Pancreas (tissue), 10 donors: ENCODE measurements at regions not wholly inside any gene's neighbourhood (a gene's known extent, or its start where the extent isn't known, plus 50 kb on each side); places are given as distances from the start of the nearest gene placed in this dataset.

ENCODE experiments used
- ATAC-seq, 4 donors: fragments of 200-7000 bp; cut with Tn5 transposase; one replicate each; pipeline versions ENCODE4 v1.8.0 to v1.9.1; 2020; ENCODE audit warnings: mild to moderate bottlenecking in 4 of 4, moderate library complexity in 4 of 4
- DNase-seq, 6 donors: peaks; one replicate each; pipeline ENCODE4 v3.0.0-alpha.2; 2020
- FAIRE-seq: peaks from 2 replicates; lab custom pipeline; 2012; peaks lifted over from hg19 to GRCh38; lab: Jason Lieb, UNC
- H3K27ac ChIP-seq, 4 donors: fragments of 200-600 bp; sonication (generic); 1 replicate in 3 of 4; 2 replicates in 1 of 4; pipeline versions ENCODE4 v1.5.0 to v1.8.0; 2020
- H3K27me3 ChIP-seq, 4 donors: fragments of 200-600 bp; one replicate each; pipeline ENCODE4 v1.8.0; 2021
- H3K36me3 ChIP-seq, 3 donors: fragments of 200-600 bp; sonication (generic) in 1 of 3; one replicate each; pipeline versions ENCODE4 v1.5.0 to v1.8.0; 2020 to 2021
- H3K4me1 ChIP-seq, 3 donors: fragments of 200-600 bp; one replicate each; pipeline ENCODE4 v1.8.0; 2021
- H3K4me3 ChIP-seq, 4 donors: fragments of 200-600 bp; sonication (generic) in 2 of 4; one replicate each; pipeline versions ENCODE4 v1.5.0 to v1.8.0; 2020 to 2021
- H3K9me3 ChIP-seq, 4 donors: fragments of 200-600 bp; one replicate each; pipeline ENCODE4 v1.8.0; 2021
- CTCF ChIP-seq, 4 donors: fragments of 200-600 bp; sonication (generic) in 3 of 4; IDR thresholded peaks; one replicate each; pipeline versions ENCODE4 v1.5.0 to v1.8.0; 2021; ENCODE audit warnings: antibody characterized with exemption in 4 of 4
- WGBS, 2 donors: extraction: QIAGEN DNeasy Blood & Tissue Kit; methylation state at CpG; one replicate each; pipeline ENCODE4 v1.1.7; 2013; 5-methylcytosine and 5-hydroxymethylcytosine counted together
- intact Hi-C, 3 donors: fragments of 100-400 bp; cut with DNase I; formaldehyde crosslinking; loops; one replicate each; pipeline versions ENCODE4 v1.11.1 to v1.14.2; 2022
- donor health status: healthy with polysubstance abuse.
- donor health status: DM: no; HTN: no; CAD: no; lungs with moderate emphysema.
- donor health status: DM: no; HTN: no; CAD: no.
- donor health status: control.
- donor health status: control.
- donor health status: Bipolar disorder and iron deficiency.
- donor health status: DM: yes; HTN: yes; CAD: no.
- donor health status: DM: no; HTN: no; CAD: no.
- donor health status: DM: no; HTN: no; CAD: no.
- donor health status: DM: yes; HTN: yes; CAD: no.

- H3K4me1 ChIP-seq = no peaks in the 10 kb centered on the region
- no peak for FAIRE-seq
- 42 to 43% methylated on average over 1 of the region's 1 CpG for WGBS, 2 donors
- intact Hi-C loops = no loop called here
- no peaks in the 10 kb centered on the region for H3K36me3 ChIP-seq
- ATAC-seq = no peak
- no peak overlapping the region for H3K27ac ChIP-seq
- no peaks in the 10 kb centered on the region for H3K9me3 ChIP-seq
- H3K27me3 ChIP-seq = no peaks in the 10 kb centered on the region
- TF ChIP-seq CTCF (IDR thresholded peaks at IDR 0.05) = no peak
- no peak overlapping the region for H3K4me3 ChIP-seq
- DNase-seq = no peak
These were observed 301.8 kb upstream of the GALNT5 start for GRCh38 chr2:156955701-156956100.

GRCh38 chr2:156956161-156956560 lies 301.3 kb upstream of the GALNT5 start:
- TF ChIP-seq CTCF (IDR thresholded peaks at IDR 0.05) = no peak
- WGBS, 2 donors = 60 to 70% methylated on average over 2 of the region's 2 CpGs
- ATAC-seq = no peak
- no peaks in the 10 kb centered on the region for H3K4me1 ChIP-seq
- H3K27ac ChIP-seq = no peak overlapping the region
- H3K36me3 ChIP-seq = no peaks in the 10 kb centered on the region
- no peaks in the 10 kb centered on the region for H3K27me3 ChIP-seq
- no peak overlapping the region for H3K4me3 ChIP-seq
- no peak for DNase-seq
- H3K9me3 ChIP-seq = no peaks in the 10 kb centered on the region
- intact Hi-C loops = no loop called here
- no peak for FAIRE-seq

GRCh38 chr2:156958374-156958773 lies 299.1 kb upstream of the GALNT5 start:
- Histone ChIP-seq H3K4me1 (no peaks in the 10 kb centered on the region), H3K36me3 (no peaks in the 10 kb centered on the region), H3K27ac (no peak overlapping the region), H3K9me3 (no peaks in the 10 kb centered on the region), H3K27me3 (no peaks in the 10 kb centered on the region), H3K4me3 (no peak overlapping the region)
- no peak for ATAC-seq
- DNase-seq = peak in 1 of 6 donors; percentile 26
- intact Hi-C loops = no loop called here
- TF ChIP-seq CTCF (IDR thresholded peaks at IDR 0.05) = no peak
- 75 to 77% methylated on average over 4 of the region's 4 CpGs for WGBS, 2 donors
- no peak for FAIRE-seq

- DNase-seq (peak in 1 of 6 donors; percentile 35), FAIRE-seq (no peak), ATAC-seq (no peak)
- no peaks in the 10 kb centered on the region for H3K27me3 ChIP-seq
- no peak for TF ChIP-seq CTCF (IDR thresholded peaks at IDR 0.05)
- intact Hi-C loops = no loop called here
- H3K9me3 ChIP-seq = no peaks in the 10 kb centered on the region
- WGBS, 2 donors = 53 to 76% methylated on average over 4 of the region's 4 CpGs
- no peak overlapping the region for H3K27ac ChIP-seq
- H3K4me1 ChIP-seq = no peaks in the 10 kb centered on the region
- no peaks in the 10 kb centered on the region for H3K36me3 ChIP-seq
- no peak overlapping the region for H3K4me3 ChIP-seq
These were observed 298.0 kb upstream of the GALNT5 start for GRCh38 chr2:156959481-156959880.

- DNase-seq (no peak), FAIRE-seq (no peak), ATAC-seq (no peak)
- no peaks in the 10 kb centered on the region for H3K36me3 ChIP-seq
- WGBS, 2 donors = 51 to 73% methylated on average over 2 of the region's 2 CpGs
- H3K4me1 ChIP-seq = no peaks in the 10 kb centered on the region
- H3K27me3 ChIP-seq = no peaks in the 10 kb centered on the region
- TF ChIP-seq CTCF (IDR thresholded peaks at IDR 0.05) = no peak
- no peak overlapping the region for H3K27ac ChIP-seq
- no peak overlapping the region for H3K4me3 ChIP-seq
- H3K9me3 ChIP-seq = no peaks in the 10 kb centered on the region
- intact Hi-C loops = no loop called here
These were observed 274.9 kb upstream of the GALNT5 start for GRCh38 chr2:156982615-156983014.
